WERI-Rb-1 (cell line): ENCODE measurements at regions not wholly inside any gene's neighbourhood (a gene's known extent, or its start where the extent isn't known, plus 50 kb on each side); places are given as distances from the start of the nearest gene placed in this dataset.

Experiments used
- DNase-seq: peaks from one replicate; pipeline ENCODE4 v3.0.0-alpha.2; 2020
- H3K27ac ChIP-seq: fragments of 250-450 bp; sonication (Bioruptor Pico); 2 replicates; pipeline ENCODE4 v1.5.1; 2020; ENCODE audit warnings: mild to moderate bottlenecking, moderate library complexity
- H3K27me3 ChIP-seq: fragments of 250-450 bp; sonication (Bioruptor Pico); 2 replicates; pipeline ENCODE4 v1.5.1; 2021; ENCODE audit warnings: mild to moderate bottlenecking, low read depth, moderate library complexity; ENCODE audit not compliant: insufficient read depth, severe bottlenecking
- H3K36me3 ChIP-seq: fragments of 250-450 bp; sonication (Bioruptor Pico); 2 replicates; pipeline ENCODE4 v1.5.1; 2020; ENCODE audit warnings: mild to moderate bottlenecking, moderate library complexity
- H3K4me3 ChIP-seq: 2 replicates; pipeline ENCODE4 v1.5.1; 2011; ENCODE audit warnings: low read depth, mild to moderate bottlenecking, control low read depth, low read length
- H3K9me3 ChIP-seq: fragments of 250-450 bp; sonication (Bioruptor Pico); 2 replicates; pipeline ENCODE4 v1.5.1; 2021; ENCODE audit warnings: mild to moderate bottlenecking, moderate library complexity; ENCODE audit not compliant: severe bottlenecking
- CTCF ChIP-seq: IDR thresholded peaks from 2 replicates; pipeline ENCODE4 v1.5.1; 2011; ENCODE audit warnings: low read depth, mild to moderate bottlenecking, control low read depth, inconsistent platforms, low read length

- Histone ChIP-seq H3K27me3 (no peaks in the 10 kb centered on the region), H3K36me3 (no peaks in the 10 kb centered on the region), H3K27ac (no peak overlapping the region), H3K9me3 (no peaks in the 10 kb centered on the region), H3K4me3 (no peak overlapping the region)
- no peak for DNase-seq
- TF ChIP-seq CTCF = no peak
These were observed 194.0 kb upstream of the HHIP start for GRCh38 chr4:144451766-144452450.

- Histone ChIP-seq H3K4me3 (no peak overlapping the region), H3K27me3 (no peaks in the 10 kb centered on the region), H3K27ac (no peak overlapping the region), H3K9me3 (no peaks in the 10 kb centered on the region), H3K36me3 (no peaks in the 10 kb centered on the region)
- TF ChIP-seq CTCF = no peak
- DNase-seq = no peak
These were observed 189.8 kb upstream of the HHIP start for GRCh38 chr4:144456196-144456595.

- no peaks in the 10 kb centered on the region for H3K27me3 ChIP-seq
- TF ChIP-seq CTCF = no peak
- no peaks in the 10 kb centered on the region for H3K36me3 ChIP-seq
- no peak overlapping the region for H3K4me3 ChIP-seq
- DNase-seq = no peak
- H3K27ac ChIP-seq = no peak overlapping the region
- no peaks in the 10 kb centered on the region for H3K9me3 ChIP-seq
These were observed 184.1 kb upstream of the HHIP start for GRCh38 chr4:144461906-144462305.

- H3K27me3 ChIP-seq = no peaks in the 10 kb centered on the region
- H3K27ac ChIP-seq = no peak overlapping the region
- H3K9me3 ChIP-seq = no peaks in the 10 kb centered on the region
- TF ChIP-seq CTCF = no peak
- no peaks in the 10 kb centered on the region for H3K36me3 ChIP-seq
- DNase-seq = no peak
- H3K4me3 ChIP-seq = no peak overlapping the region
These were observed 182.7 kb upstream of the HHIP start for GRCh38 chr4:144463236-144463635.

GRCh38 chr4:144463896-144464295 is 182.1 kb upstream of the HHIP start:
- no peak for DNase-seq
- no peaks in the 10 kb centered on the region for H3K9me3 ChIP-seq
- no peak overlapping the region for H3K4me3 ChIP-seq
- no peak for TF ChIP-seq CTCF
- no peak overlapping the region for H3K27ac ChIP-seq
- H3K27me3 ChIP-seq = no peaks in the 10 kb centered on the region
- no peaks in the 10 kb centered on the region for H3K36me3 ChIP-seq

- Histone ChIP-seq H3K27ac (no peak overlapping the region), H3K4me3 (no peak overlapping the region), H3K36me3 (no peaks in the 10 kb centered on the region), H3K9me3 (no peaks in the 10 kb centered on the region), H3K27me3 (no peaks in the 10 kb centered on the region)
- no peak for DNase-seq
- no peak for TF ChIP-seq CTCF
These were observed 180.4 kb upstream of the HHIP start for GRCh38 chr4:144465546-144465945.
